Mononuclear cell (primary cell): ENCODE measurements at regions not wholly inside any gene's neighbourhood (a gene's known extent, or its start where the extent isn't known, plus 50 kb on each side); places are given as distances from the start of the nearest gene placed in this dataset.

Experiments
- H3K27me3 ChIP-seq: 2 replicates; pipeline ENCODE4 v1.6.0; 2011; ENCODE audit warnings: low read length, control low read depth; ENCODE audit not compliant: insufficient read depth
- H3K4me1 ChIP-seq: 2 replicates; pipeline ENCODE4 v1.5.1; 2011; ENCODE audit warnings: mild to moderate bottlenecking, low read length, control low read depth; ENCODE audit not compliant: insufficient read depth
- H3K4me3 ChIP-seq: 2 replicates; pipeline ENCODE4 v1.5.1; 2011; ENCODE audit warnings: mild to moderate bottlenecking, low read length, moderate library complexity
- H3K9me3 ChIP-seq: 2 replicates; pipeline ENCODE4 v1.5.1; 2011; ENCODE audit warnings: low read depth, mild to moderate bottlenecking, control low read depth, low read length

GRCh38 chr14:66228267-66228970 is 257.8 kb upstream of the CCDC196 start:
- Histone ChIP-seq H3K4me1 (no peaks in the 10 kb centered on the region), H3K9me3 (no peaks in the 10 kb centered on the region), H3K4me3 (no peak overlapping the region), H3K27me3 (no peaks in the 10 kb centered on the region)

GRCh38 chr14:66231820-66232219 is 254.4 kb upstream of the CCDC196 start:
- H3K27me3 ChIP-seq, result no peaks in the 10 kb centered on the region
- H3K4me1 ChIP-seq, result no peaks in the 10 kb centered on the region
- H3K9me3 ChIP-seq, result no peaks in the 10 kb centered on the region
- no peak overlapping the region for H3K4me3 ChIP-seq

- H3K27me3 ChIP-seq, result no peaks in the 10 kb centered on the region
- no peaks in the 10 kb centered on the region for H3K4me1 ChIP-seq
- no peaks in the 10 kb centered on the region for H3K9me3 ChIP-seq
- no peak overlapping the region for H3K4me3 ChIP-seq
Observed at GRCh38 chr14:66233591-66233990, 252.6 kb upstream of the CCDC196 start.

- H3K27me3 ChIP-seq, result no peaks in the 10 kb centered on the region
Observed at GRCh38 chr14:66234411-66234810, 251.8 kb upstream of the CCDC196 start.

GRCh38 chr14:66237741-66238140 is 248.4 kb upstream of the CCDC196 start:
- Histone ChIP-seq H3K4me1 (no peaks in the 10 kb centered on the region), H3K4me3 (no peak overlapping the region), H3K27me3 (no peaks in the 10 kb centered on the region), H3K9me3 (no peaks in the 10 kb centered on the region)

More at GRCh38 chr14:66234411-66234810, 251.8 kb upstream of the CCDC196 start:
- Histone ChIP-seq H3K9me3 (no peaks in the 10 kb centered on the region), H3K4me1 (no peaks in the 10 kb centered on the region), H3K4me3 (no peak overlapping the region)

GRCh38 chr14:66238969-66239368 is 247.2 kb upstream of the CCDC196 start:
- Histone ChIP-seq H3K27me3 (no peaks in the 10 kb centered on the region), H3K4me1 (no peaks in the 10 kb centered on the region), H3K9me3 (no peaks in the 10 kb centered on the region), H3K4me3 (no peak overlapping the region)

GRCh38 chr14:66239589-66239988 is 246.6 kb upstream of the CCDC196 start:
- Histone ChIP-seq H3K4me1 (no peaks in the 10 kb centered on the region), H3K27me3 (no peaks in the 10 kb centered on the region), H3K9me3 (no peaks in the 10 kb centered on the region), H3K4me3 (no peak overlapping the region)

- no peak overlapping the region for H3K4me3 ChIP-seq
- H3K9me3 ChIP-seq, result no peaks in the 10 kb centered on the region
- no peaks in the 10 kb centered on the region for H3K4me1 ChIP-seq
- H3K27me3 ChIP-seq, result no peaks in the 10 kb centered on the region
Observed at GRCh38 chr14:66240105-66240504, 246.1 kb upstream of the CCDC196 start.

- H3K9me3 ChIP-seq, result no peaks in the 10 kb centered on the region
- no peaks in the 10 kb centered on the region for H3K4me1 ChIP-seq
- H3K4me3 ChIP-seq, result no peak overlapping the region
- H3K27me3 ChIP-seq, result no peaks in the 10 kb centered on the region
Observed at GRCh38 chr14:66242001-66242400, 244.2 kb upstream of the CCDC196 start.

- Histone ChIP-seq H3K9me3 (no peaks in the 10 kb centered on the region), H3K27me3 (no peaks in the 10 kb centered on the region)
Observed at GRCh38 chr14:66244834-66245233, 241.3 kb upstream of the CCDC196 start.

GRCh38 chr14:66247662-66248193 is 238.4 kb upstream of the CCDC196 start:
- H3K4me3 ChIP-seq, result no peak overlapping the region
- no peaks in the 10 kb centered on the region for H3K27me3 ChIP-seq
- H3K4me1 ChIP-seq, result no peaks in the 10 kb centered on the region
- no peaks in the 10 kb centered on the region for H3K9me3 ChIP-seq

More at GRCh38 chr14:66244834-66245233, 241.3 kb upstream of the CCDC196 start:
- H3K4me1 ChIP-seq, result no peaks in the 10 kb centered on the region
- no peak overlapping the region for H3K4me3 ChIP-seq

GRCh38 chr14:66248256-66248655 is 237.9 kb upstream of the CCDC196 start:
- Histone ChIP-seq H3K4me1 (no peaks in the 10 kb centered on the region), H3K4me3 (no peak overlapping the region), H3K27me3 (no peaks in the 10 kb centered on the region)

GRCh38 chr14:66249544-66249943 is 236.6 kb upstream of the CCDC196 start:
- H3K4me1 ChIP-seq, result no peaks in the 10 kb centered on the region
- no peaks in the 10 kb centered on the region for H3K27me3 ChIP-seq
- no peaks in the 10 kb centered on the region for H3K9me3 ChIP-seq
- H3K4me3 ChIP-seq, result no peak overlapping the region

More at GRCh38 chr14:66248256-66248655, 237.9 kb upstream of the CCDC196 start:
- H3K9me3 ChIP-seq, result no peaks in the 10 kb centered on the region

GRCh38 chr14:66254038-66254437 is 232.1 kb upstream of the CCDC196 start:
- no peaks in the 10 kb centered on the region for H3K4me1 ChIP-seq
- H3K9me3 ChIP-seq, result no peaks in the 10 kb centered on the region
- no peak overlapping the region for H3K4me3 ChIP-seq
- H3K27me3 ChIP-seq, result no peaks in the 10 kb centered on the region

GRCh38 chr14:66268802-66269334 is 217.3 kb upstream of the CCDC196 start:
- Histone ChIP-seq H3K27me3 (no peaks in the 10 kb centered on the region), H3K4me1 (no peaks in the 10 kb centered on the region), H3K4me3 (no peak overlapping the region)

GRCh38 chr14:66272221-66272620 is 213.9 kb upstream of the CCDC196 start:
- no peaks in the 10 kb centered on the region for H3K27me3 ChIP-seq
- H3K4me1 ChIP-seq, result no peaks in the 10 kb centered on the region
- H3K9me3 ChIP-seq, result no peaks in the 10 kb centered on the region
- no peak overlapping the region for H3K4me3 ChIP-seq

More at GRCh38 chr14:66268802-66269334, 217.3 kb upstream of the CCDC196 start:
- no peaks in the 10 kb centered on the region for H3K9me3 ChIP-seq
